ENCODE measurements at regions not wholly inside any gene's neighbourhood (a gene's known extent, or its start where the extent isn't known, plus 50 kb on each side); places are given as distances from the start of the nearest gene placed in this dataset.

DNA sequence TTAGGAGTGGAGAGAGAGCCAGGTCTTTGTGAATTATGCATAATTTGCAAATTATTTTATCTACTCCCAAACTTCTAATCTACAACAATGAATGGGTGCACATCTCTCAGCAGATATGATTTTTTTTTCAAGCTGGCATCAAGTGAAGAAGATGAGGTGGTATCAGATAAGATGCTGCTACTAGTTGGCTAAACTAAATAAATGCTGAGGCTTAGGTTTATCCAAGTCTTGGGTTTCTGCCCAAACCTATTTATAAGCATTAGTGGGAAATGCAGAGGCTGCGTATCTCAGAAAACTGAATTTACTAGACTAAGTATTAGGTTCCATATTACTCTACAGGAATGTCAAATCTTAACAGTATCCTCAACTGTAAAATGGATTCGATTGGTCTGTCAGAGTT is 703.0 kb upstream of the CELF2 start:
- intact Hi-C loops (cut with micrococcal nuclease): no loop called here
- Histone ChIP-seq H3K4me3 (ENCODE audit: low read length) (no peak overlapping the region), H3K4me1 (ENCODE audit: control insufficient read depth, insufficient read depth, low read length) (no peaks in the 10 kb centered on the region), H3K27me3 (ENCODE audit: control insufficient read depth, insufficient read depth, low read length) (no peaks in the 10 kb centered on the region), H3K36me3 (ENCODE audit: control insufficient read depth, insufficient read depth, low read length) (no peaks in the 10 kb centered on the region), H3K27ac (ENCODE audit: low read length) (no peak overlapping the region), H3K9me3 (ENCODE audit: control insufficient read depth, insufficient read depth, low read length) (no peaks in the 10 kb centered on the region)
- H3K4me1 Mint-ChIP-seq: no peaks in the 10 kb centered on the region
- no peaks in the 10 kb centered on the region for H3K27me3 Mint-ChIP-seq (ENCODE audit: low read depth in 2 of 2)
- no peaks in the 10 kb centered on the region for H3K36me3 Mint-ChIP-seq
- DNase-seq (no peak), ATAC-seq (no peak)
- peaks cover 0 to 2% of the 10 kb centered on the region in 2 donors for H3K9me3 Mint-ChIP-seq
- TF ChIP-seq CTCF (IDR thresholded peaks at IDR 0.05): no peak
- H3K4me3 Mint-ChIP-seq: no peak overlapping the region
- H3K27ac Mint-ChIP-seq: no peak overlapping the region
- 100% methylated on average over 1 of the region's 2 CpGs for WGBS (ENCODE audit: insufficient coverage)

DNA sequence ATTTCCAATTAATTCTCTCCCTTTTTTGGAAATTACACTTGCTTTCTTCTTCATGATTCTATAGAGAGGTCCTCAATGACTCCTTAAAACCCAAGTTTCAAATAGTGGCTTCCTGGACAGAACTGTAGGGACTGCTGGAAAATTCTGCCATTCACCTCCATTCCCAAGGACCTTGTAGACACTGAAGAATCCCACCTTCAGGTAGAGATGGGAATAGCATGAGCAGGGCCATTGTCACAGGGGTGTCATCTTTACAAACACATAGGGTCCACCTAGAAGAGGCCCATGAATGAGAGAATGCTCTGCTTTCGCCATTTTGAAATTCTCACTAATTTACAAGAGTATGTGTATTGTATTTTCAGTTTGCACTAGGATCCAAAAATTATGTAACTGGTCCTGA is 701.7 kb upstream of the CELF2 start:
- no peak overlapping the region for H3K4me3 Mint-ChIP-seq
- WGBS (ENCODE audit: insufficient coverage): no CpG with 5 or more reads among the region's 1 CpG
- Histone ChIP-seq H3K36me3 (ENCODE audit: control insufficient read depth, insufficient read depth, low read length) (no peaks in the 10 kb centered on the region), H3K27ac (ENCODE audit: low read length) (no peak overlapping the region), H3K27me3 (ENCODE audit: control insufficient read depth, insufficient read depth, low read length) (no peaks in the 10 kb centered on the region), H3K4me1 (ENCODE audit: control insufficient read depth, insufficient read depth, low read length) (no peaks in the 10 kb centered on the region), H3K4me3 (ENCODE audit: low read length) (no peak overlapping the region), H3K9me3 (ENCODE audit: control insufficient read depth, insufficient read depth, low read length) (no peaks in the 10 kb centered on the region)
- TF ChIP-seq CTCF (IDR thresholded peaks at IDR 0.05): no peak
- ATAC-seq (no peak), DNase-seq (no peak)
- intact Hi-C loops (cut with micrococcal nuclease): no loop called here
- no peaks in the 10 kb centered on the region for H3K36me3 Mint-ChIP-seq
- H3K27me3 Mint-ChIP-seq (ENCODE audit: low read depth in 2 of 2): no peaks in the 10 kb centered on the region
- H3K9me3 Mint-ChIP-seq: no peaks in the 10 kb centered on the region
- H3K4me1 Mint-ChIP-seq: no peaks in the 10 kb centered on the region
- H3K27ac Mint-ChIP-seq: no peak overlapping the region

GRCh38 chr10:10317151-10317550 is 700.5 kb upstream of the CELF2 start:
- Mint-ChIP-seq H3K4me3 (no peak overlapping the region), H3K9me3 (peaks cover 0 to 2% of the 10 kb centered on the region in 2 donors), H3K4me1 (no peaks in the 10 kb centered on the region), H3K27ac (no peak overlapping the region), H3K36me3 (no peaks in the 10 kb centered on the region), H3K27me3 (ENCODE audit: low read depth in 2 of 2) (no peaks in the 10 kb centered on the region)
- DNase-seq (no peak), ATAC-seq (no peak)
- WGBS (ENCODE audit: insufficient coverage): 100% methylated on average over 1 of the region's 1 CpG
- intact Hi-C loops (cut with micrococcal nuclease): no loop called here
- Histone ChIP-seq H3K36me3 (ENCODE audit: control insufficient read depth, insufficient read depth, low read length) (no peaks in the 10 kb centered on the region), H3K9me3 (ENCODE audit: control insufficient read depth, insufficient read depth, low read length) (no peaks in the 10 kb centered on the region), H3K4me3 (ENCODE audit: low read length) (no peak overlapping the region), H3K4me1 (ENCODE audit: control insufficient read depth, insufficient read depth, low read length) (no peaks in the 10 kb centered on the region), H3K27ac (ENCODE audit: low read length) (no peak overlapping the region), H3K27me3 (ENCODE audit: control insufficient read depth, insufficient read depth, low read length) (no peaks in the 10 kb centered on the region)
- no peak for TF ChIP-seq CTCF (IDR thresholded peaks at IDR 0.05)

GRCh38 chr10:10318856-10319255 is 698.8 kb upstream of the CELF2 start:
- ATAC-seq (no peak), DNase-seq (no peak)
- Histone ChIP-seq H3K4me1 (ENCODE audit: control insufficient read depth, insufficient read depth, low read length) (no peaks in the 10 kb centered on the region), H3K36me3 (ENCODE audit: control insufficient read depth, insufficient read depth, low read length) (no peaks in the 10 kb centered on the region), H3K27me3 (ENCODE audit: control insufficient read depth, insufficient read depth, low read length) (no peaks in the 10 kb centered on the region), H3K27ac (ENCODE audit: low read length) (no peak overlapping the region), H3K4me3 (ENCODE audit: low read length) (no peak overlapping the region), H3K9me3 (ENCODE audit: control insufficient read depth, insufficient read depth, low read length) (no peaks in the 10 kb centered on the region)
- no peak overlapping the region for H3K27ac Mint-ChIP-seq
- WGBS (ENCODE audit: insufficient coverage): no CpG with 5 or more reads among the region's 1 CpG
- peaks cover 0 to 5% of the 10 kb centered on the region in 2 donors for H3K9me3 Mint-ChIP-seq
- no peak for TF ChIP-seq CTCF (IDR thresholded peaks at IDR 0.05)
- H3K27me3 Mint-ChIP-seq (ENCODE audit: low read depth in 2 of 2): no peaks in the 10 kb centered on the region
- no peaks in the 10 kb centered on the region for H3K4me1 Mint-ChIP-seq
- H3K4me3 Mint-ChIP-seq: no peak overlapping the region
- no peaks in the 10 kb centered on the region for H3K36me3 Mint-ChIP-seq
- intact Hi-C loops (cut with micrococcal nuclease): no loop called here
